Gastroesophageal sphincter (tissue), 4 donors: ENCODE measurements at regions not wholly inside any gene's neighbourhood (a gene's known extent, or its start where the extent isn't known, plus 50 kb on each side); places are given as distances from the start of the nearest gene placed in this dataset.

Experiments
- ATAC-seq: fragments of 150-250 bp; one replicate; pipeline ENCODE4 v1.9.1; 2016; ENCODE audit warnings: mild to moderate bottlenecking, moderate library complexity
- H3K27ac ChIP-seq, 4 donors: fragments of 200-600 bp; sonication (generic) in 3 of 4; 1 replicate in 3 of 4; 2 replicates in 1 of 4; pipeline ENCODE4 v1.5.1; 2016 to 2019
- H3K27me3 ChIP-seq: fragments of 200-600 bp; sonication (generic); one replicate; pipeline ENCODE4 v1.5.1; 2019
- H3K36me3 ChIP-seq, 2 donors: fragments of 200-600 bp; sonication (generic); one replicate each; pipeline ENCODE4 v1.5.1; 2019; ENCODE audit warnings: control low read depth in 1 of 2
- H3K4me1 ChIP-seq, 3 donors: fragments of 200-600 bp; sonication (generic); 1 replicate in 2 of 3; 2 replicates in 1 of 3; pipeline ENCODE4 v1.5.1; 2016 to 2019; ENCODE audit warnings: control low read depth in 2 of 3
- H3K4me3 ChIP-seq, 2 donors: fragments of 200-600 bp; sonication (generic); one replicate each; pipeline ENCODE4 v1.5.1; 2019; ENCODE audit warnings: mild to moderate bottlenecking in 1 of 2, moderate library complexity in 1 of 2
- H3K9me3 ChIP-seq, 3 donors: fragments of 200-600 bp; sonication (generic); one replicate each; pipeline ENCODE4 v1.5.1; 2017 to 2019; ENCODE audit warnings: control low read depth in 2 of 3
- EP300 ChIP-seq: sonication (generic); formaldehyde crosslinking; IDR thresholded peaks from one replicate; pipeline ENCODE4 v1.6.1; 2017; ENCODE audit warnings: antibody characterized with exemption, mild to moderate bottlenecking
- POLR2A ChIP-seq, 2 donors: fragments of 450-650 bp; IDR thresholded peaks; one replicate each; pipeline ENCODE4 v1.6.1; 2017; ENCODE audit warnings: antibody characterized with exemption in 2 of 2, mild to moderate bottlenecking in 2 of 2, moderate library complexity in 1 of 2
- POLR2AphosphoS5 ChIP-seq: sonication (generic); formaldehyde crosslinking; IDR thresholded peaks from one replicate; pipeline ENCODE4 v1.6.1; 2017; ENCODE audit warnings: antibody characterized with exemption
- WGBS, 2 donors: methylation state at CpG; one replicate each; pipeline ENCODE4 v1.1.5; 2018; ENCODE audit warnings: low coverage in 1 of 2; 5-methylcytosine and 5-hydroxymethylcytosine counted together
- TF ChIP-seq, protein P1 (sequence below), 4 experiments: fragments of 200-600 bp in 2 of 4; fragments of 450-650 bp in 2 of 4; sonication (generic) in 1 of 4; IDR thresholded peaks; one replicate each; pipeline ENCODE4 v1.5.1; 2017 to 2019; ENCODE audit warnings: antibody characterized with exemption in 4 of 4, mild to moderate bottlenecking in 2 of 4, moderate library complexity in 2 of 4

GRCh38 chr21:16838331-16838730, 674.5 kb upstream of the CXADR start:
- no peak overlapping the region for H3K4me3 ChIP-seq
- TF ChIP-seq POLR2A (IDR thresholded peaks at IDR 0.05) (no peak), POLR2AphosphoS5 (peak; percentile 77), EP300 (no peak)
- H3K4me1 ChIP-seq: peaks cover 0 to 39% (median 6%) of the 10 kb centered on the region in 3 donors
- ATAC-seq: peak; percentile 39
- peak overlapping the region in 2 of 4 donors; percentile 9 to 32 for H3K27ac ChIP-seq
- no peaks in the 10 kb centered on the region for H3K36me3 ChIP-seq
- H3K9me3 ChIP-seq: no peaks in the 10 kb centered on the region
- H3K27me3 ChIP-seq: no peaks in the 10 kb centered on the region
- 10 to 20% methylated on average over 3 of the region's 3 CpGs for WGBS, 2 donors

- Histone ChIP-seq H3K4me1 (peaks cover 0 to 39% (median 6%) of the 10 kb centered on the region in 3 donors), H3K27ac (peak overlapping the region in 1 of 4 donors; percentile 1), H3K36me3 (no peaks in the 10 kb centered on the region), H3K4me3 (no peak overlapping the region), H3K27me3 (no peaks in the 10 kb centered on the region), H3K9me3 (no peaks in the 10 kb centered on the region)
- ATAC-seq: no peak
- TF ChIP-seq EP300 (no peak), POLR2AphosphoS5 (no peak), POLR2A (IDR thresholded peaks at IDR 0.05) (no peak)
- TF ChIP-seq, protein P1, sequence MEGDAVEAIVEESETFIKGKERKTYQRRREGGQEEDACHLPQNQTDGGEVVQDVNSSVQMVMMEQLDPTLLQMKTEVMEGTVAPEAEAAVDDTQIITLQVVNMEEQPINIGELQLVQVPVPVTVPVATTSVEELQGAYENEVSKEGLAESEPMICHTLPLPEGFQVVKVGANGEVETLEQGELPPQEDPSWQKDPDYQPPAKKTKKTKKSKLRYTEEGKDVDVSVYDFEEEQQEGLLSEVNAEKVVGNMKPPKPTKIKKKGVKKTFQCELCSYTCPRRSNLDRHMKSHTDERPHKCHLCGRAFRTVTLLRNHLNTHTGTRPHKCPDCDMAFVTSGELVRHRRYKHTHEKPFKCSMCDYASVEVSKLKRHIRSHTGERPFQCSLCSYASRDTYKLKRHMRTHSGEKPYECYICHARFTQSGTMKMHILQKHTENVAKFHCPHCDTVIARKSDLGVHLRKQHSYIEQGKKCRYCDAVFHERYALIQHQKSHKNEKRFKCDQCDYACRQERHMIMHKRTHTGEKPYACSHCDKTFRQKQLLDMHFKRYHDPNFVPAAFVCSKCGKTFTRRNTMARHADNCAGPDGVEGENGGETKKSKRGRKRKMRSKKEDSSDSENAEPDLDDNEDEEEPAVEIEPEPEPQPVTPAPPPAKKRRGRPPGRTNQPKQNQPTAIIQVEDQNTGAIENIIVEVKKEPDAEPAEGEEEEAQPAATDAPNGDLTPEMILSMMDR (IDR thresholded peaks at IDR 0.05): no peak
Measured at GRCh38 chr21:16840538-16840937, 672.3 kb upstream of the CXADR start.

- Histone ChIP-seq H3K9me3 (no peaks in the 10 kb centered on the region), H3K36me3 (no peaks in the 10 kb centered on the region), H3K4me3 (no peak overlapping the region), H3K4me1 (peaks cover 0 to 33% (median 6%) of the 10 kb centered on the region in 3 donors), H3K27me3 (no peaks in the 10 kb centered on the region), H3K27ac (no peak overlapping the region)
- no peak for ATAC-seq
- 35% methylated on average over 4 of the region's 4 CpGs for WGBS, 2 donors
- TF ChIP-seq EP300: no peak
- TF ChIP-seq, protein P1 (IDR thresholded peaks at IDR 0.05): no peak
- no peak for TF ChIP-seq POLR2A (IDR thresholded peaks at IDR 0.05)
- TF ChIP-seq POLR2AphosphoS5: no peak
Measured at GRCh38 chr21:16841975-16842695, 670.7 kb upstream of the CXADR start.

- ATAC-seq: no peak
- Histone ChIP-seq H3K4me1 (peaks cover 0 to 28% (median 2%) of the 10 kb centered on the region in 3 donors), H3K36me3 (no peaks in the 10 kb centered on the region), H3K4me3 (no peak overlapping the region), H3K27me3 (no peaks in the 10 kb centered on the region), H3K9me3 (no peaks in the 10 kb centered on the region), H3K27ac (no peak overlapping the region)
- 63 to 86% methylated on average over 4 to 5 of the region's 5 CpGs for WGBS, 2 donors
- no peak for TF ChIP-seq POLR2AphosphoS5
- TF ChIP-seq, protein P1 (IDR thresholded peaks at IDR 0.05): no peak
- no peak for TF ChIP-seq POLR2A (IDR thresholded peaks at IDR 0.05)
- no peak for TF ChIP-seq EP300
Measured at GRCh38 chr21:16842696-16843035, 670.2 kb upstream of the CXADR start.

- WGBS, 2 donors: 92 to 93% methylated on average over 2 of the region's 2 CpGs
- no peak for ATAC-seq
- TF ChIP-seq EP300 (no peak), POLR2A (IDR thresholded peaks at IDR 0.05) (no peak), POLR2AphosphoS5 (no peak)
- TF ChIP-seq, protein P1 (IDR thresholded peaks at IDR 0.05): no peak
Measured at GRCh38 chr21:16847211-16847610, 665.6 kb upstream of the CXADR start.

More at GRCh38 chr21:16847211-16847610, 665.6 kb upstream of the CXADR start:
- Histone ChIP-seq H3K36me3 (no peaks in the 10 kb centered on the region), H3K9me3 (no peaks in the 10 kb centered on the region), H3K27ac (no peak overlapping the region), H3K4me1 (peaks cover 0 to 3% (median 0%) of the 10 kb centered on the region in 3 donors), H3K4me3 (no peak overlapping the region), H3K27me3 (no peaks in the 10 kb centered on the region)
